Kidney (tissue), 13 donors: ENCODE measurements at regions not wholly inside any gene's neighbourhood (a gene's known extent, or its start where the extent isn't known, plus 50 kb on each side); places are given as distances from the start of the nearest gene placed in this dataset.
A peak's percentile ranks its signal among the peaks of the same experiment; 100 is the strongest.
"Not testable (repeated sequence)": the region's sequence is repeated elsewhere in the genome, so short reads cannot be mapped to it uniquely, and the experiment has no call there.

Source experiments
- DNase-seq, 5 donors: peaks; one replicate each; pipeline ENCODE4 v3.0.0-alpha.2; 2013 to 2020
- FAIRE-seq: peaks from 2 replicates; lab custom pipeline; 2012; peaks lifted over from hg19 to GRCh38; lab: Jason Lieb, UNC
- H3K27ac ChIP-seq, 2 donors: one replicate each; pipeline ENCODE4 v1.7.0; 2013; ENCODE audit warnings: low read depth in 2 of 2, low read length in 2 of 2, inconsistent platforms in 1 of 2
- H3K27me3 ChIP-seq: one replicate; pipeline ENCODE4 v1.7.1; 2013; ENCODE audit warnings: low read length, inconsistent platforms; ENCODE audit not compliant: control insufficient read depth, insufficient read depth
- H3K36me3 ChIP-seq, 3 donors: one replicate each; pipeline versions ENCODE4 v1.7.0 to v1.7.1; 2013; ENCODE audit warnings: low read length in 3 of 3, control low read depth in 1 of 3, inconsistent platforms in 1 of 3; ENCODE audit not compliant: insufficient read depth in 3 of 3, control insufficient read depth in 2 of 3
- H3K4me1 ChIP-seq, 3 donors: one replicate each; pipeline versions ENCODE4 v1.7.0 to v1.7.1; 2013; ENCODE audit warnings: low read length in 3 of 3, inconsistent platforms in 1 of 3, low read depth in 1 of 3; ENCODE audit not compliant: control insufficient read depth in 2 of 3, insufficient read depth in 2 of 3
- H3K4me3 ChIP-seq, 3 donors: one replicate each; pipeline versions ENCODE4 v1.7.0 to v1.8.1; 2013; ENCODE audit warnings: low read length in 3 of 3, control low read depth in 1 of 3, inconsistent platforms in 1 of 3
- H3K9ac ChIP-seq, 3 donors: one replicate each; pipeline versions ENCODE4 v1.7.0 to v1.7.1; 2013; ENCODE audit warnings: low read length in 3 of 3, control low read depth in 1 of 3, inconsistent platforms in 1 of 3
- H3K9me3 ChIP-seq, 3 donors: one replicate each; pipeline versions ENCODE4 v1.7.0 to v1.7.1; 2013; ENCODE audit warnings: low read length in 3 of 3, control low read depth in 1 of 3, inconsistent platforms in 1 of 3; ENCODE audit not compliant: control insufficient read depth in 2 of 3, insufficient read depth in 1 of 3
- intact Hi-C: fragments of 100-400 bp; cut with DNase I; formaldehyde crosslinking; loops from one replicate; pipeline ENCODE4 v1.11.1; 2022
- TF ChIP-seq, protein P1 (sequence below): IDR thresholded peaks from 3 replicates; pipeline ENCODE4 v1.5.1; 2012; ENCODE audit warnings: mild to moderate bottlenecking, moderate library complexity, borderline replicate concordance; ENCODE audit not compliant: insufficient read depth; ENCODE audit errors: extremely low read depth
- donor health status: control.
- donor health status: control.
- donor health status: control.
- donor health status: control.
- donor health status: control.
- donor health status: DM: yes; HTN: yes; CAD: no.
- donor health status: Normal renal cell carcinoma (clear cell type).

DNA sequence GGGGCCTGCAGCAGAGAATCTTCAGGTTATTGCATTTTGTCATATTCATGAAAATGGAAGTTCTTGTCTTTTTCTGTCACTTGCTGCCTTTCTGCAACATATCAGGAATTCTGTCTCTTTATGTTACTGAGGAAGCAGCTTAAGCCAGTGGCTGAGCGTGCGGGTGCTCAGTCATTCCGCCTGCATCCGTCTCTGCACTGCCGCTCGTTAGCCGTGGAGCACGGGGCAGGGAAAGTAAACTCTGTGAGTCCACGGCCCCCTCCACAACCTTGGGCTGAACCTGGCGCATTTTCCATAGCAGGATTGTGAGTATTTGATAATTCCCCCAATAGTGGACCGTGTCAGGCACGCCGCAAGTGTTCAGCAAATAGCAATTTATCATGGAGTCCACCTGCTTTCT lies 1007.7 kb downstream of the BRD1 start:
- H3K27me3 ChIP-seq: no peaks in the 10 kb centered on the region
- H3K4me1 ChIP-seq: no peaks in the 10 kb centered on the region
- no peak overlapping the region for H3K9ac ChIP-seq
- no peak overlapping the region for H3K4me3 ChIP-seq
- no peak overlapping the region for H3K27ac ChIP-seq
- no peaks in the 10 kb centered on the region for H3K36me3 ChIP-seq
- TF ChIP-seq, protein P1, sequence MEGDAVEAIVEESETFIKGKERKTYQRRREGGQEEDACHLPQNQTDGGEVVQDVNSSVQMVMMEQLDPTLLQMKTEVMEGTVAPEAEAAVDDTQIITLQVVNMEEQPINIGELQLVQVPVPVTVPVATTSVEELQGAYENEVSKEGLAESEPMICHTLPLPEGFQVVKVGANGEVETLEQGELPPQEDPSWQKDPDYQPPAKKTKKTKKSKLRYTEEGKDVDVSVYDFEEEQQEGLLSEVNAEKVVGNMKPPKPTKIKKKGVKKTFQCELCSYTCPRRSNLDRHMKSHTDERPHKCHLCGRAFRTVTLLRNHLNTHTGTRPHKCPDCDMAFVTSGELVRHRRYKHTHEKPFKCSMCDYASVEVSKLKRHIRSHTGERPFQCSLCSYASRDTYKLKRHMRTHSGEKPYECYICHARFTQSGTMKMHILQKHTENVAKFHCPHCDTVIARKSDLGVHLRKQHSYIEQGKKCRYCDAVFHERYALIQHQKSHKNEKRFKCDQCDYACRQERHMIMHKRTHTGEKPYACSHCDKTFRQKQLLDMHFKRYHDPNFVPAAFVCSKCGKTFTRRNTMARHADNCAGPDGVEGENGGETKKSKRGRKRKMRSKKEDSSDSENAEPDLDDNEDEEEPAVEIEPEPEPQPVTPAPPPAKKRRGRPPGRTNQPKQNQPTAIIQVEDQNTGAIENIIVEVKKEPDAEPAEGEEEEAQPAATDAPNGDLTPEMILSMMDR: no peak
- FAIRE-seq (no peak), DNase-seq (peak in 1 of 5 donors; percentile 20)
- intact Hi-C loops: no loop called here
- no peaks in the 10 kb centered on the region for H3K9me3 ChIP-seq

DNA sequence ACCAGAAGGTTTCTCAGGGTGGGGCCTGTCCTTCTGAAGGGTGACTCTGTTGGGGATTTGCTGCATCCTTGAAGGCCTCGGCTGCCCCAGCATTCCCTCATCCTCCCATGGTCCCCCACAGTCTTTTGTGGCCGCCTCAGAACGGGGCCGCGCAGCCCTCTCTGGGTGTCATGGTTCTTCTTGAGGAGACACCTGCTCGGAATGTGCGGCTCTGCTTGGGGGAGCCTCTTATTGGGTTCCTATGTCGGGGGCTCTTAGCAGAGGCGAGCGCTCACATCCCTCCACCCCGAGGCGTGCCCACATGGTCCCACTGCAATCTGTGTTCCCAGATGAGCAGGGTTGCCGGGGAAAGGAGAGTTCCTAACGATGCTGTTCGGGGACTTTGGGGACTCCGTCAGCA lies 1008.4 kb downstream of the BRD1 start:
- Histone ChIP-seq H3K27ac (no peak overlapping the region), H3K4me3 (no peak overlapping the region), H3K4me1 (no peaks in the 10 kb centered on the region), H3K9me3 (no peaks in the 10 kb centered on the region), H3K36me3 (no peaks in the 10 kb centered on the region), H3K9ac (no peak overlapping the region), H3K27me3 (no peaks in the 10 kb centered on the region)
- peak in 1 of 5 donors; percentile 61 for DNase-seq
- no peak for FAIRE-seq
- intact Hi-C loops: no loop called here
- TF ChIP-seq, protein P1: no peak

DNA sequence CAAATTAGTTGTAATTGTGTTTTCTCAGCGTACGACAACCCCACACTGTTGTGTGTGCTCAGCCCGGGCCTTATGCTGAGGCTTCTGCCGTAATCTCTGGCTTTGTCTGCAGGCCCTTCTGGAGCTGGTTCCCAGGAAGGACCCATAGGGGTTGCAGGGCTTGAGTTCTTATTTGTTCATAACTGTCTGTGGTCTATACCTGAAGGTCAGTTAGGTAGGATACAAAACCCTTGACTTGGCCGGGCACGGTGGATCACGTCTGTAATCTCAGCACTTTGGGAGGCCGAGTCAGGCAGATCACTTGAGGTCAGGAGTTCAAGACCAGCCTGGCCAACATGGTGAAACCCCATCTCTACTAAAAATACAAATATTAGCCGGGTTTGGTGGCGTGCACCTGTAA lies 1010.2 kb downstream of the BRD1 start:
- H3K4me3 ChIP-seq, intact Hi-C loops, H3K9ac ChIP-seq, H3K36me3 ChIP-seq, H3K9me3 ChIP-seq, H3K27me3 ChIP-seq, H3K4me1 ChIP-seq, H3K27ac ChIP-seq, FAIRE-seq: not testable (repeated sequence)
- DNase-seq: peak in 1 of 5 donors; percentile 29

- FAIRE-seq (no peak), DNase-seq (no peak)
- no peak overlapping the region for H3K4me3 ChIP-seq
- no peak overlapping the region for H3K27ac ChIP-seq
- H3K36me3 ChIP-seq: no peaks in the 10 kb centered on the region
- H3K9me3 ChIP-seq: no peaks in the 10 kb centered on the region
- H3K9ac ChIP-seq: no peak overlapping the region
- H3K4me1 ChIP-seq: no peaks in the 10 kb centered on the region
- no peaks in the 10 kb centered on the region for H3K27me3 ChIP-seq
- TF ChIP-seq, protein P1: no peak
- intact Hi-C loops: no loop called here
Measured at GRCh38 chr22:48811885-48812284, 1015.8 kb downstream of the BRD1 start.
